ENCODE measurements at regions not wholly inside any gene's neighbourhood (a gene's known extent, or its start where the extent isn't known, plus 50 kb on each side); places are given as distances from the start of the nearest gene placed in this dataset.

DNA sequence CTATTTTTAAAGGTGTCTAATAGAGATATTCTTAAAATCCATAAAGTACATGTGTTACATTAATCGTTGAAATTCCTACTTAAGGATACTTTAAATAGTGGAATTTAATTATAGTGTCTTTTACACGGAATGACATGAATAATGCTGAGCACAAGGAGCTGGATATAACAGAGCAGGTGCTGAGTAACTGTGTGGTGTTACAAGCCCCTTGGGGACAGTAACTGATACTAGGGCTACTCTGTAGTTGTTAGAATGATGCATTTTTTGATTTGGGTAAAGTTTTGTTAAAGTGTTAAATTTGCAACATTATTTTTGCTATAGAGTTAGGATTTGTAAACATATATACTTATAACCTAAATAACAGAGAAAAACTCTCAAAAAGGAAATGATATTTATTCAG lies 1496.1 kb downstream of the OTOL1 start:
- Histone ChIP-seq H3K9ac (ENCODE audit: low read length) (no peak overlapping the region), H2AFZ (ENCODE audit: low read depth, low read length) (no peak overlapping the region), H3K79me2 (ENCODE audit: insufficient read depth, low read length) (no peaks in the 10 kb centered on the region), H3K4me1 (ENCODE audit: insufficient read depth, low read length) (no peaks in the 10 kb centered on the region), H3K27me3 (ENCODE audit: insufficient read depth, low read length) (no peaks in the 10 kb centered on the region), H3K4me2 (ENCODE audit: low read length) (no peak overlapping the region), H3K9me3 (ENCODE audit: insufficient read depth, low read depth, low read length) (no peaks in the 10 kb centered on the region), H3K27ac (ENCODE audit: low read depth, low read length) (no peak overlapping the region), H4K20me1 (ENCODE audit: insufficient read depth, low read length) (no peaks in the 10 kb centered on the region), H3K36me3 (ENCODE audit: insufficient read depth, low read length) (no peaks in the 10 kb centered on the region), H3K4me3 (ENCODE audit: insufficient read depth, low read depth, low read length) (no peak overlapping the region)
- H3K27me3 Mint-ChIP-seq (ENCODE audit: low read depth, unreplicated experiment): no peaks in the 10 kb centered on the region
- DNase-seq (ENCODE audit: low read depth) (no peak), FAIRE-seq (no peak)
- H3K4me3 Mint-ChIP-seq (ENCODE audit: unreplicated experiment): no peak overlapping the region
- H3K36me3 Mint-ChIP-seq (ENCODE audit: low read depth, unreplicated experiment): no peaks in the 10 kb centered on the region
- no peaks in the 10 kb centered on the region for H3K4me1 Mint-ChIP-seq (ENCODE audit: low read depth, unreplicated experiment)
- H3K9me3 Mint-ChIP-seq (ENCODE audit: unreplicated experiment): no peaks in the 10 kb centered on the region
- no peak overlapping the region for H3K27ac Mint-ChIP-seq (ENCODE audit: unreplicated experiment)
- TF ChIP-seq, protein P1, sequence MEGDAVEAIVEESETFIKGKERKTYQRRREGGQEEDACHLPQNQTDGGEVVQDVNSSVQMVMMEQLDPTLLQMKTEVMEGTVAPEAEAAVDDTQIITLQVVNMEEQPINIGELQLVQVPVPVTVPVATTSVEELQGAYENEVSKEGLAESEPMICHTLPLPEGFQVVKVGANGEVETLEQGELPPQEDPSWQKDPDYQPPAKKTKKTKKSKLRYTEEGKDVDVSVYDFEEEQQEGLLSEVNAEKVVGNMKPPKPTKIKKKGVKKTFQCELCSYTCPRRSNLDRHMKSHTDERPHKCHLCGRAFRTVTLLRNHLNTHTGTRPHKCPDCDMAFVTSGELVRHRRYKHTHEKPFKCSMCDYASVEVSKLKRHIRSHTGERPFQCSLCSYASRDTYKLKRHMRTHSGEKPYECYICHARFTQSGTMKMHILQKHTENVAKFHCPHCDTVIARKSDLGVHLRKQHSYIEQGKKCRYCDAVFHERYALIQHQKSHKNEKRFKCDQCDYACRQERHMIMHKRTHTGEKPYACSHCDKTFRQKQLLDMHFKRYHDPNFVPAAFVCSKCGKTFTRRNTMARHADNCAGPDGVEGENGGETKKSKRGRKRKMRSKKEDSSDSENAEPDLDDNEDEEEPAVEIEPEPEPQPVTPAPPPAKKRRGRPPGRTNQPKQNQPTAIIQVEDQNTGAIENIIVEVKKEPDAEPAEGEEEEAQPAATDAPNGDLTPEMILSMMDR (IDR thresholded peaks at IDR 0.05; ENCODE audit: insufficient read depth, low read depth, low read length): no peak
- no peak for TF ChIP-seq EZH2 (IDR thresholded peaks at IDR 0.05; ENCODE audit: insufficient read depth, low read length)

DNA sequence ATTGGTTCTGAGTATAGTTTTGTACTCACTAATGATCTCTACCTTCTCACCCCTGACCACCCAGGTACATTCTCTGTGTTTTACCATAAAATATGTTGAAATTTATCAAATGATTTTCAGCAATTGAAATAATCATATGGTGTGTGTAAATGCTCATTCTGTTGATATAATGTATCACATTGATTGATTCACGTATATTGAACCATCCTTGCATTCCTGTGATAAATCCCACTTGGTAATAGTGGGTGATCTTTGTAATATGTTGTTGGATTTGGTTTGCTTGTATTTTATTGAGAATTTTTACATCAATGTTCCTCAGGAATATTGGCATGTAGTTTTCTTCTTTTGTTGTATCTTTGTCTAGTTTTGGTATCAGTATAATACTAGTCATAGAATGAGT lies 1497.6 kb downstream of the OTOL1 start:
- Histone ChIP-seq H3K27me3 (ENCODE audit: insufficient read depth, low read length) (no peaks in the 10 kb centered on the region), H3K4me1 (ENCODE audit: insufficient read depth, low read length) (no peaks in the 10 kb centered on the region), H3K79me2 (ENCODE audit: insufficient read depth, low read length) (no peaks in the 10 kb centered on the region), H3K9ac (ENCODE audit: low read length) (no peak overlapping the region), H3K9me3 (ENCODE audit: insufficient read depth, low read depth, low read length) (no peaks in the 10 kb centered on the region), H3K4me2 (ENCODE audit: low read length) (no peak overlapping the region), H3K4me3 (ENCODE audit: insufficient read depth, low read depth, low read length) (no peak overlapping the region), H3K36me3 (ENCODE audit: insufficient read depth, low read length) (no peaks in the 10 kb centered on the region), H4K20me1 (ENCODE audit: insufficient read depth, low read length) (no peaks in the 10 kb centered on the region), H2AFZ (ENCODE audit: low read depth, low read length) (no peak overlapping the region), H3K27ac (ENCODE audit: low read depth, low read length) (no peak overlapping the region)
- Mint-ChIP-seq H3K27me3 (ENCODE audit: low read depth, unreplicated experiment) (no peaks in the 10 kb centered on the region), H3K4me1 (ENCODE audit: low read depth, unreplicated experiment) (no peaks in the 10 kb centered on the region), H3K9me3 (ENCODE audit: unreplicated experiment) (no peaks in the 10 kb centered on the region), H3K4me3 (ENCODE audit: unreplicated experiment) (no peak overlapping the region), H3K27ac (ENCODE audit: unreplicated experiment) (no peak overlapping the region), H3K36me3 (ENCODE audit: low read depth, unreplicated experiment) (no peaks in the 10 kb centered on the region)
- DNase-seq (ENCODE audit: low read depth) (no peak), FAIRE-seq (no peak)
- TF ChIP-seq, protein P1 (IDR thresholded peaks at IDR 0.05; ENCODE audit: insufficient read depth, low read depth, low read length): no peak
- TF ChIP-seq EZH2 (IDR thresholded peaks at IDR 0.05; ENCODE audit: insufficient read depth, low read length): no peak

DNA sequence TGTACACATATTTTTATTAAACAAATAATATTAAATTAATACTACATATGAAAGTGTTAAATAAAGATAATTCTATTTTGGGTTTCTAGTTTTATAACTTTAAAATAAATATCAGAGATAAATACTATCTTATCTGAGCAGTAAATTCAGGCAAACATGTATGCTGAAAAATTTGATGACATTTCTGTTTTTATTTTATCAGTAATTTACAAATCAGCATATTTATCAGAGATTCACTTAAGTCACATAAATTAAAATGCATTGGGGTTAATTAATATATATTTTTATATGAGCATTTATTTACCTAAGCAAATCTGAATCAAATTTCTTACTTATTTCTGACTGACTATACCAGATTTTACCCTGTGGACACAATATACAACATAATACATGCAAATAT lies 1499.8 kb downstream of the OTOL1 start:
- Mint-ChIP-seq H3K4me1 (ENCODE audit: low read depth, unreplicated experiment) (no peaks in the 10 kb centered on the region), H3K36me3 (ENCODE audit: low read depth, unreplicated experiment) (no peaks in the 10 kb centered on the region), H3K9me3 (ENCODE audit: unreplicated experiment) (no peaks in the 10 kb centered on the region), H3K4me3 (ENCODE audit: unreplicated experiment) (no peak overlapping the region), H3K27me3 (ENCODE audit: low read depth, unreplicated experiment) (no peaks in the 10 kb centered on the region), H3K27ac (ENCODE audit: unreplicated experiment) (no peak overlapping the region)
- Histone ChIP-seq H3K27ac (ENCODE audit: low read depth, low read length) (no peak overlapping the region), H3K27me3 (ENCODE audit: insufficient read depth, low read length) (no peaks in the 10 kb centered on the region), H3K9ac (ENCODE audit: low read length) (no peak overlapping the region), H3K4me2 (ENCODE audit: low read length) (no peak overlapping the region), H4K20me1 (ENCODE audit: insufficient read depth, low read length) (no peaks in the 10 kb centered on the region), H3K9me3 (ENCODE audit: insufficient read depth, low read depth, low read length) (no peaks in the 10 kb centered on the region), H3K36me3 (ENCODE audit: insufficient read depth, low read length) (no peaks in the 10 kb centered on the region), H3K79me2 (ENCODE audit: insufficient read depth, low read length) (no peaks in the 10 kb centered on the region), H3K4me3 (ENCODE audit: insufficient read depth, low read depth, low read length) (no peak overlapping the region), H2AFZ (ENCODE audit: low read depth, low read length) (no peak overlapping the region), H3K4me1 (ENCODE audit: insufficient read depth, low read length) (no peaks in the 10 kb centered on the region)
- FAIRE-seq (no peak), DNase-seq (ENCODE audit: low read depth) (no peak)
- no peak for TF ChIP-seq EZH2 (IDR thresholded peaks at IDR 0.05; ENCODE audit: insufficient read depth, low read length)
- TF ChIP-seq, protein P1 (IDR thresholded peaks at IDR 0.05; ENCODE audit: insufficient read depth, low read depth, low read length): no peak
